IPS-18a (cell line): ENCODE measurements at regions not wholly inside any gene's neighbourhood (a gene's known extent, or its start where the extent isn't known, plus 50 kb on each side); places are given as distances from the start of the nearest gene placed in this dataset.
"Not testable (repeated sequence)": the region's sequence is repeated elsewhere in the genome, so short reads cannot be mapped to it uniquely, and the experiment has no call there.

Experiments used
- H3K27ac ChIP-seq: one replicate; pipeline ENCODE4 v1.5.1; 2013; ENCODE audit warnings: low read length
- H3K27me3 ChIP-seq: one replicate; pipeline ENCODE4 v1.6.1; 2013; ENCODE audit warnings: mild to moderate bottlenecking, low read length; ENCODE audit not compliant: control insufficient read depth, insufficient read depth
- H3K36me3 ChIP-seq: one replicate; pipeline ENCODE4 v1.6.1; 2013; ENCODE audit warnings: low read depth, low read length; ENCODE audit not compliant: control insufficient read depth
- H3K4me1 ChIP-seq: one replicate; pipeline ENCODE4 v1.6.1; 2013; ENCODE audit warnings: low read depth, low read length; ENCODE audit not compliant: control insufficient read depth
- H3K4me3 ChIP-seq: one replicate; pipeline ENCODE4 v1.5.1; 2013; ENCODE audit warnings: low read length
- H3K9ac ChIP-seq: one replicate; pipeline ENCODE4 v1.6.1; 2013; ENCODE audit warnings: mild to moderate bottlenecking, low read length, moderate library complexity
- H3K9me3 ChIP-seq: one replicate; pipeline ENCODE4 v1.6.1; 2013; ENCODE audit warnings: low read depth, low read length; ENCODE audit not compliant: control insufficient read depth

GRCh38 chr9:25816439-25816838 lies 138.2 kb upstream of the TUSC1 start:
- no peak overlapping the region for H3K27ac ChIP-seq
- no peaks in the 10 kb centered on the region for H3K4me1 ChIP-seq
- H3K27me3 ChIP-seq = no peaks in the 10 kb centered on the region
- H3K9ac ChIP-seq = no peak overlapping the region
- H3K9me3 ChIP-seq = peaks cover under 1% of the 10 kb centered on the region
- H3K36me3 ChIP-seq = no peaks in the 10 kb centered on the region
- no peak overlapping the region for H3K4me3 ChIP-seq

- Histone ChIP-seq H3K36me3 (no peaks in the 10 kb centered on the region), H3K9me3 (peaks cover 3% of the 10 kb centered on the region), H3K27me3 (no peaks in the 10 kb centered on the region), H3K4me1 (no peaks in the 10 kb centered on the region), H3K9ac (no peak overlapping the region), H3K27ac (no peak overlapping the region), H3K4me3 (no peak overlapping the region)
Measured at GRCh38 chr9:25814023-25814422, 135.8 kb upstream of the TUSC1 start.

GRCh38 chr9:25813478-25813877 lies 135.2 kb upstream of the TUSC1 start:
- no peaks in the 10 kb centered on the region for H3K4me1 ChIP-seq
- H3K36me3 ChIP-seq = no peaks in the 10 kb centered on the region
- no peak overlapping the region for H3K4me3 ChIP-seq
- H3K27me3 ChIP-seq = no peaks in the 10 kb centered on the region
- H3K9ac ChIP-seq = no peak overlapping the region
- H3K9me3 ChIP-seq = peaks cover 3% of the 10 kb centered on the region
- H3K27ac ChIP-seq = no peak overlapping the region

- Histone ChIP-seq H3K4me1 (no peaks in the 10 kb centered on the region), H3K9me3 (peaks cover 3% of the 10 kb centered on the region), H3K4me3 (no peak overlapping the region), H3K27ac (no peak overlapping the region), H3K9ac (no peak overlapping the region), H3K36me3 (no peaks in the 10 kb centered on the region), H3K27me3 (no peaks in the 10 kb centered on the region)
Measured at GRCh38 chr9:25808554-25808953, 130.3 kb upstream of the TUSC1 start.

GRCh38 chr9:25804856-25805255 lies 126.6 kb upstream of the TUSC1 start:
- no peak overlapping the region for H3K9ac ChIP-seq

GRCh38 chr9:25801989-25802388 lies 123.7 kb upstream of the TUSC1 start:
- H3K4me3 ChIP-seq, H3K9ac ChIP-seq, H3K27ac ChIP-seq, H3K4me1 ChIP-seq, H3K9me3 ChIP-seq, H3K36me3 ChIP-seq, H3K27me3 ChIP-seq: not testable (repeated sequence)

More at GRCh38 chr9:25804856-25805255, 126.6 kb upstream of the TUSC1 start:
- Histone ChIP-seq H3K9me3 (no peaks in the 10 kb centered on the region), H3K36me3 (no peaks in the 10 kb centered on the region), H3K4me1 (no peaks in the 10 kb centered on the region), H3K27me3 (no peaks in the 10 kb centered on the region), H3K27ac (no peak overlapping the region), H3K4me3 (no peak overlapping the region)

GRCh38 chr9:25773805-25774204 lies 95.6 kb upstream of the TUSC1 start:
- Histone ChIP-seq H3K27ac (no peak overlapping the region), H3K27me3 (no peaks in the 10 kb centered on the region), H3K9me3 (no peaks in the 10 kb centered on the region), H3K36me3 (no peaks in the 10 kb centered on the region), H3K4me1 (no peaks in the 10 kb centered on the region), H3K9ac (no peak overlapping the region), H3K4me3 (no peak overlapping the region)

GRCh38 chr9:25755951-25756350 lies 77.7 kb upstream of the TUSC1 start:
- no peaks in the 10 kb centered on the region for H3K27me3 ChIP-seq
- H3K27ac ChIP-seq = no peak overlapping the region
- no peak overlapping the region for H3K4me3 ChIP-seq
- H3K36me3 ChIP-seq = no peaks in the 10 kb centered on the region
- H3K4me1 ChIP-seq = no peaks in the 10 kb centered on the region
- H3K9ac ChIP-seq = no peak overlapping the region
- H3K9me3 ChIP-seq = no peaks in the 10 kb centered on the region

- no peak overlapping the region for H3K4me3 ChIP-seq
- no peaks in the 10 kb centered on the region for H3K9me3 ChIP-seq
- no peaks in the 10 kb centered on the region for H3K4me1 ChIP-seq
- no peak overlapping the region for H3K27ac ChIP-seq
- H3K9ac ChIP-seq = no peak overlapping the region
- H3K36me3 ChIP-seq = no peaks in the 10 kb centered on the region
- H3K27me3 ChIP-seq = no peaks in the 10 kb centered on the region
Measured at GRCh38 chr9:25752398-25752797, 74.2 kb upstream of the TUSC1 start.

- H3K9ac ChIP-seq = no peak overlapping the region
- no peaks in the 10 kb centered on the region for H3K27me3 ChIP-seq
- H3K4me1 ChIP-seq = no peaks in the 10 kb centered on the region
- H3K4me3 ChIP-seq = no peak overlapping the region
- H3K9me3 ChIP-seq = no peaks in the 10 kb centered on the region
- no peak overlapping the region for H3K27ac ChIP-seq
- H3K36me3 ChIP-seq = no peaks in the 10 kb centered on the region
Measured at GRCh38 chr9:25742256-25742655, 64.0 kb upstream of the TUSC1 start.

- Histone ChIP-seq H3K36me3 (no peaks in the 10 kb centered on the region), H3K27me3 (no peaks in the 10 kb centered on the region), H3K27ac (no peak overlapping the region), H3K4me3 (no peak overlapping the region), H3K9me3 (peaks cover 4% of the 10 kb centered on the region), H3K4me1 (no peaks in the 10 kb centered on the region), H3K9ac (no peak overlapping the region)
Measured at GRCh38 chr9:25733336-25733982, 55.2 kb upstream of the TUSC1 start.

GRCh38 chr9:25731895-25732794 lies 53.9 kb upstream of the TUSC1 start:
- H3K36me3 ChIP-seq, H3K4me3 ChIP-seq, H3K9ac ChIP-seq, H3K27me3 ChIP-seq, H3K4me1 ChIP-seq, H3K9me3 ChIP-seq, H3K27ac ChIP-seq: not testable (repeated sequence)
